ENCODE measurements at regions not wholly inside any gene's neighbourhood (a gene's known extent, or its start where the extent isn't known, plus 50 kb on each side); places are given as distances from the start of the nearest gene placed in this dataset.
"Not testable (repeated sequence)": the region's sequence is repeated elsewhere in the genome, so short reads cannot be mapped to it uniquely, and the experiment has no call there.

DNA sequence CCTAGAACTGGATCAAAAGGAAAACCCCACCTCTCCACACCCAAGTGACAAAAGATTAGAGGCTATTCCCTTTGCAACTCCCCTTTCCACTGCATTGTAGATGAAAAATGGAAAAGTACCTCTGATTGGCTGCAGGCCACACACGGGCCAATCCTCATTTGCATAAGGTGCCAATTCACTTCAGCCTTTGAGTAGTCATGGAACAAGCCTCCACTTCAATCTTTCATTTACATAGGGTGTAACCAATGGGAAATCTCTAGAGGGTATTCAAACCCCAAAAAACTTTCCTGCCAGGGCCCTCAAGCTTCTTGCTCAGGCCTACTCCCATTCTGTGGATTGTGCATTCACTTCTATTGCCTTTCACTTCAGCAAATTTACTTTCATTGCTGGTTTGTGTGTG, 122.3 kb upstream of the KCND3 start:
- H3K9me3 ChIP-seq (ENCODE audit: low read depth), result no peaks in the 10 kb centered on the region
- no peaks in the 10 kb centered on the region for H3K36me3 ChIP-seq
- H3K4me1 ChIP-seq (ENCODE audit: low read depth), result no peaks in the 10 kb centered on the region
- H3K27ac ChIP-seq, result no peak overlapping the region
- DNase-seq (ENCODE audit: low read depth in 1 of 2, low spot score in 1 of 2), result no peak
- H3K27me3 ChIP-seq, result no peaks in the 10 kb centered on the region
- no peak overlapping the region for H3K4me3 ChIP-seq
- TF ChIP-seq, protein P1, sequence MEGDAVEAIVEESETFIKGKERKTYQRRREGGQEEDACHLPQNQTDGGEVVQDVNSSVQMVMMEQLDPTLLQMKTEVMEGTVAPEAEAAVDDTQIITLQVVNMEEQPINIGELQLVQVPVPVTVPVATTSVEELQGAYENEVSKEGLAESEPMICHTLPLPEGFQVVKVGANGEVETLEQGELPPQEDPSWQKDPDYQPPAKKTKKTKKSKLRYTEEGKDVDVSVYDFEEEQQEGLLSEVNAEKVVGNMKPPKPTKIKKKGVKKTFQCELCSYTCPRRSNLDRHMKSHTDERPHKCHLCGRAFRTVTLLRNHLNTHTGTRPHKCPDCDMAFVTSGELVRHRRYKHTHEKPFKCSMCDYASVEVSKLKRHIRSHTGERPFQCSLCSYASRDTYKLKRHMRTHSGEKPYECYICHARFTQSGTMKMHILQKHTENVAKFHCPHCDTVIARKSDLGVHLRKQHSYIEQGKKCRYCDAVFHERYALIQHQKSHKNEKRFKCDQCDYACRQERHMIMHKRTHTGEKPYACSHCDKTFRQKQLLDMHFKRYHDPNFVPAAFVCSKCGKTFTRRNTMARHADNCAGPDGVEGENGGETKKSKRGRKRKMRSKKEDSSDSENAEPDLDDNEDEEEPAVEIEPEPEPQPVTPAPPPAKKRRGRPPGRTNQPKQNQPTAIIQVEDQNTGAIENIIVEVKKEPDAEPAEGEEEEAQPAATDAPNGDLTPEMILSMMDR (IDR thresholded peaks at IDR 0.05; ENCODE audit: low read depth, low read length), result no peak

GRCh38 chr1:112114540-112114939, 125.1 kb upstream of the KCND3 start:
- no peaks in the 10 kb centered on the region for H3K27me3 ChIP-seq
- no peaks in the 10 kb centered on the region for H3K4me1 ChIP-seq (ENCODE audit: low read depth)
- TF ChIP-seq, protein P1 (IDR thresholded peaks at IDR 0.05; ENCODE audit: low read depth, low read length), result no peak
- no peak overlapping the region for H3K4me3 ChIP-seq
- H3K9me3 ChIP-seq (ENCODE audit: low read depth), result no peaks in the 10 kb centered on the region
- no peak for DNase-seq (ENCODE audit: low read depth in 1 of 2, low spot score in 1 of 2)
- H3K27ac ChIP-seq, result no peak overlapping the region
- no peaks in the 10 kb centered on the region for H3K36me3 ChIP-seq

- Histone ChIP-seq H3K4me1 (ENCODE audit: low read depth) (no peaks in the 10 kb centered on the region), H3K9me3 (ENCODE audit: low read depth) (no peaks in the 10 kb centered on the region), H3K27me3 (no peaks in the 10 kb centered on the region), H3K4me3 (no peak overlapping the region), H3K36me3 (no peaks in the 10 kb centered on the region), H3K27ac (no peak overlapping the region)
- TF ChIP-seq, protein P1 (IDR thresholded peaks at IDR 0.05; ENCODE audit: low read depth, low read length), result no peak
- DNase-seq (ENCODE audit: low read depth in 1 of 2, low spot score in 1 of 2), result no peak
These were observed 137.1 kb upstream of the KCND3 start for GRCh38 chr1:112126598-112126997.

DNA sequence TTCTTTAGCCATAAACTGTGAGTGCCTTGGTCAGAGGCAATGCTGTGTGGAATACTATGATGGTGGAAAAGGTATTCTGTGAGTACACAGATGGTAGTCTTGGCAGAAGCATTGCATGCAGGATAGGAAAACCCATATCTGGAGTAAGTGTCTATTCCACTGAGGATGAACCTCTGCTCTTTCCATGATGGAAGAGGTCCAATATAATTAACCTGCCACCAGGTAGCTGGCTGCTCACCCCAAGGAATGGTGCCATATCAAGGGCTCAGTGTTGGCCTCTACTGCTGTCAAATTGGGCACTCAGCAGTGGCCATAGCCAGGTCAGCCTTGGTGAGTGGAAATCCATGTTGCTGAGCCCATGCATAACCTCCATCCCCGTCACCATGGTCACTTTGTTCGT, 138.1 kb upstream of the KCND3 start:
- not testable (repeated sequence) for H3K4me3 ChIP-seq; DNase-seq (ENCODE audit: low read depth in 1 of 2, low spot score in 1 of 2); H3K27ac ChIP-seq; H3K9me3 ChIP-seq (ENCODE audit: low read depth); H3K27me3 ChIP-seq; H3K4me1 ChIP-seq (ENCODE audit: low read depth); H3K36me3 ChIP-seq

- TF ChIP-seq, protein P1 (IDR thresholded peaks at IDR 0.05; ENCODE audit: low read depth, low read length), result no peak
- peak in 1 of 2 donors; percentile 31 for DNase-seq (ENCODE audit: low read depth in 1 of 2, low spot score in 1 of 2)
- no peaks in the 10 kb centered on the region for H3K4me1 ChIP-seq (ENCODE audit: low read depth)
- peaks cover 22% of the 10 kb centered on the region for H3K27me3 ChIP-seq
- no peaks in the 10 kb centered on the region for H3K36me3 ChIP-seq
- H3K9me3 ChIP-seq (ENCODE audit: low read depth), result no peaks in the 10 kb centered on the region
- H3K4me3 ChIP-seq, result no peak overlapping the region
- H3K27ac ChIP-seq, result no peak overlapping the region
These were observed 144.0 kb upstream of the KCND3 start for GRCh38 chr1:112133487-112133886.

DNA sequence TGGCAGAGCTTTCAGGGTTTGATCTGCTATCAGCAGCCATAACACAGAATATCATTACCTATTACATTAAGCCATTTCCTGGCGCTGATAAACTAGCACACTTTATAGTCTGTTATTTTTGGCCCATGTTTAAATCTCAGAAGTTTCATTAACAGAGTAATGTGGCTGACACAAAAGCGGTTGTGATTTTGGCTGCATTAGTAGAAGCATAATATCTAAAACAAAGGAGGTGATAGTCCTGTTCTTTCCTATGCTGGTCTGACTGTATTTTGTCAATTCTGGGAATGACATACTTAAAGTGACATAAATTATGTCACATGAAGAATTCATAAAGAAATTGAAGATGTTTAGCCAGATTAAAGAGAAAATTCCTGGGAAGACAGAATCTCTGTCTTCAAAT, 151.3 kb upstream of the KCND3 start:
- TF ChIP-seq, protein P1 (IDR thresholded peaks at IDR 0.05; ENCODE audit: low read depth, low read length), result no peak

More for the DNA sequence above, 151.3 kb upstream of the KCND3 start:
- no peak overlapping the region for H3K27ac ChIP-seq
- H3K4me1 ChIP-seq (ENCODE audit: low read depth), result peaks cover 17% of the 10 kb centered on the region
- DNase-seq (ENCODE audit: low read depth in 1 of 2, low spot score in 1 of 2), result no peak
- H3K27me3 ChIP-seq, result peaks cover 40% of the 10 kb centered on the region
- H3K36me3 ChIP-seq, result no peaks in the 10 kb centered on the region
- H3K9me3 ChIP-seq (ENCODE audit: low read depth), result no peaks in the 10 kb centered on the region
- H3K4me3 ChIP-seq, result no peak overlapping the region
